ENCODE measurements at regions not wholly inside any gene's neighbourhood (a gene's known extent, or its start where the extent isn't known, plus 50 kb on each side); places are given as distances from the start of the nearest gene placed in this dataset.

- TF ChIP-seq POLR2A (IDR thresholded peaks at IDR 0.05): no peak
- no peak for TF ChIP-seq POLR2AphosphoS5 (IDR thresholded peaks at IDR 0.05)
- TF ChIP-seq, protein P1, sequence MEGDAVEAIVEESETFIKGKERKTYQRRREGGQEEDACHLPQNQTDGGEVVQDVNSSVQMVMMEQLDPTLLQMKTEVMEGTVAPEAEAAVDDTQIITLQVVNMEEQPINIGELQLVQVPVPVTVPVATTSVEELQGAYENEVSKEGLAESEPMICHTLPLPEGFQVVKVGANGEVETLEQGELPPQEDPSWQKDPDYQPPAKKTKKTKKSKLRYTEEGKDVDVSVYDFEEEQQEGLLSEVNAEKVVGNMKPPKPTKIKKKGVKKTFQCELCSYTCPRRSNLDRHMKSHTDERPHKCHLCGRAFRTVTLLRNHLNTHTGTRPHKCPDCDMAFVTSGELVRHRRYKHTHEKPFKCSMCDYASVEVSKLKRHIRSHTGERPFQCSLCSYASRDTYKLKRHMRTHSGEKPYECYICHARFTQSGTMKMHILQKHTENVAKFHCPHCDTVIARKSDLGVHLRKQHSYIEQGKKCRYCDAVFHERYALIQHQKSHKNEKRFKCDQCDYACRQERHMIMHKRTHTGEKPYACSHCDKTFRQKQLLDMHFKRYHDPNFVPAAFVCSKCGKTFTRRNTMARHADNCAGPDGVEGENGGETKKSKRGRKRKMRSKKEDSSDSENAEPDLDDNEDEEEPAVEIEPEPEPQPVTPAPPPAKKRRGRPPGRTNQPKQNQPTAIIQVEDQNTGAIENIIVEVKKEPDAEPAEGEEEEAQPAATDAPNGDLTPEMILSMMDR (IDR thresholded peaks at IDR 0.05): no peak
These were observed 60.9 kb upstream of the FZD7 start for GRCh38 chr2:201972621-201973255.

Measured in transverse colon (tissue), 4 donors.